Hepatocyte (in vitro differentiated cells): ENCODE measurements at regions not wholly inside any gene's neighbourhood (a gene's known extent, or its start where the extent isn't known, plus 50 kb on each side); places are given as distances from the start of the nearest gene placed in this dataset.

Experiments used
- CTCF ChIP-seq: fragments of 200-600 bp; sonication (generic); IDR thresholded peaks from 2 replicates; pipeline ENCODE4 v1.5.1; 2016; ENCODE audit warnings: antibody characterized with exemption, mild to moderate bottlenecking; ENCODE audit not compliant: poor library complexity
- EZH2 ChIP-seq: fragments of 200-600 bp; sonication (generic); IDR thresholded peaks from 2 replicates; pipeline ENCODE4 v1.6.1; 2016; ENCODE audit warnings: antibody characterized with exemption, mild to moderate bottlenecking, borderline replicate concordance
- EZH2phosphoT487 ChIP-seq: fragments of 200-600 bp; sonication (generic); IDR thresholded peaks from one replicate; pipeline ENCODE4 v1.6.1; 2018; ENCODE audit warnings: antibody characterized with exemption, mild to moderate bottlenecking, low read depth, moderate library complexity; ENCODE audit not compliant: unreplicated experiment, severe bottlenecking

- no peak for TF ChIP-seq CTCF
- no peak for TF ChIP-seq EZH2phosphoT487
- no peak for TF ChIP-seq EZH2
These were observed 216.3 kb downstream of the IGSF11 start for GRCh38 chr3:118818386-118818785.
